Breast epithelium (tissue), 3 donors: ENCODE measurements at regions not wholly inside any gene's neighbourhood (a gene's known extent, or its start where the extent isn't known, plus 50 kb on each side); places are given as distances from the start of the nearest gene placed in this dataset.

ENCODE experiments used
- CTCF ChIP-seq, 3 donors: fragments of 450-650 bp; IDR thresholded peaks; one replicate each; pipeline ENCODE4 v1.5.1; 2016 to 2017; ENCODE audit warnings: antibody characterized with exemption in 3 of 3, mild to moderate bottlenecking in 3 of 3, moderate library complexity in 3 of 3
- POLR2A ChIP-seq: fragments of 450-650 bp; IDR thresholded peaks from one replicate; pipeline ENCODE4 v1.6.1; 2016; ENCODE audit warnings: antibody characterized with exemption, mild to moderate bottlenecking, moderate library complexity
- POLR2AphosphoS5 ChIP-seq, 3 donors: sonication (generic); formaldehyde crosslinking; IDR thresholded peaks; one replicate each; pipeline ENCODE4 v1.6.1; 2017; ENCODE audit warnings: antibody characterized with exemption in 3 of 3

- no peak for TF ChIP-seq CTCF (IDR thresholded peaks at IDR 0.05)
- TF ChIP-seq POLR2AphosphoS5 (IDR thresholded peaks at IDR 0.05) = no peak
- TF ChIP-seq POLR2A = no peak
Observed at GRCh38 chr11:80733361-80733760, 1292.5 kb upstream of the TENM4 start.
